GM18505 (cell line): ENCODE measurements at regions not wholly inside any gene's neighbourhood (a gene's known extent, or its start where the extent isn't known, plus 50 kb on each side); places are given as distances from the start of the nearest gene placed in this dataset.

Source experiments
- ATAC-seq: cut with Tn5 transposase; IDR thresholded peaks from one replicate; pipeline ENCODE4 v1.9.1; 2021; ENCODE audit not compliant: unreplicated experiment
- POLR2A ChIP-seq: IDR thresholded peaks from 4 replicates; pipeline ENCODE4 v1.6.1; 2011; ENCODE audit warnings: borderline replicate concordance; ENCODE audit not compliant: insufficient read depth, insufficient read length; ENCODE audit errors: extremely low read depth

DNA sequence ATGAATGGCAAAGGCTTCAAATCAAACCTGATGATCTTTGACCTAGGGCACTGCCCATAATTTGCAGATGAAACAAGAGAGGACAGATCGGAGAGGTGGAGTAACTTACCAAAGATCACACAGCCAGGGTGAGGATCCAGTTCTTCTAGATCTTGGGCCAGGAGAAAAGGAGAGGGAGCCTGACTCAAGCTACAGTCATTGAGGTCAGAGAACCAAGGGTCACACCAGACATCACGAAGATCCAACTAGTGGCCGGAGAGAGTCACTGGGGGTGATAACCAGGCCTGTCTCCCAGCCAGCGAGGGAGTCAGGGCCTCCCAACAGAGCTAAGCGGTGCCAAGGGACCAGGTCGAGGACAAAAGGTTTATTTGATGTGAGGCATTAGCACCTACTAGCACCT, 115.0 kb downstream of the RIPK4 start:
- TF ChIP-seq POLR2A = no peak
- no peak for ATAC-seq

DNA sequence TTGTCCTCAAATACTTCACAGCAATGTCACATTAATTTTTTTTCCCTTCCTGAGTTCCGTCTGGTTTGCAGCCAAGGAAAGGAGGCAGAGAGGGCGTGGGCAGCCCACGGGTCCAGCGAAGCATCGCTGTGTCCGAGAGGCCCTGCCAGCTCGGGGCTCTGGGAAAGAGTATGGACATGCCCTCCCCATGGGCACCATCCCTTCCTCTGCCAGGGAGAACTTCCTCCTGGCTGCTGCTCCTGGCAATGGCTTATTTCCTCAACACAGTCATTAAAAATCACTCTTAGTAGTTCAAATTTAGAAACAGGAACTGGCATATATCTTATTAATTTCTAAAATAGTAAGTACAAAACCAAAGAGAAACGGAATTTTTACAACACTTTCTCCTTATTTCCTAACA, 115.4 kb downstream of the RIPK4 start:
- ATAC-seq = no peak
- no peak for TF ChIP-seq POLR2A

DNA sequence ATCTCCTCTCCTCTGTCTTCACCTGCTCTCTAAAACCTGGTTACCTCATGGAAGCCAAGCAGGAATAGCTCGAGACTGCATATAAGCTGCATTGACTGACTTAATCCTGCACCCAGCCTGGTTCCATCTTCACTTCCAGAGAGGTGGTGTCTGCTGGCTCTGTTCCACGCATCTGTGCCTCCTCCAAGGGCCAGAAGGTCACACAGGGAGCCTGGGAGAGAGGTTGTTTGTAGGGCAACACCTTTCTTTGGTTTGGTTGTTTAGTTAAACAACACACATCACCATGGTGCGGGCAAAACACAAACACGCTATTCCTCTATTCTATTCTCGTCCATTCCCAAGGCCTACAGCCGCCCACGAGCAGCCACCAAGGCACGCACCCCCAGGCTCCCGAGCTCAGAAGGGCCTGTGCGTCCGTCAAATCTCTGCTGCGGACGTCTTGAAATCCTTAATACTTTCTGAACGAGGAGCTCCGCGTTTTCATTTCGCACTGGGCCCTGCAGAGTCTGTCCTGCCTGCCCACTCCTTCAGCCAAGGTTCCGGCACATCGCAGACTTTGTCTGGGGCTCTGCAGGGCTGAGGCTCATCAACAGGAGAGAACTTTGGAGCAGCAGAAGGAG, 116.2 kb downstream of the RIPK4 start:
- no peak for ATAC-seq

DNA sequence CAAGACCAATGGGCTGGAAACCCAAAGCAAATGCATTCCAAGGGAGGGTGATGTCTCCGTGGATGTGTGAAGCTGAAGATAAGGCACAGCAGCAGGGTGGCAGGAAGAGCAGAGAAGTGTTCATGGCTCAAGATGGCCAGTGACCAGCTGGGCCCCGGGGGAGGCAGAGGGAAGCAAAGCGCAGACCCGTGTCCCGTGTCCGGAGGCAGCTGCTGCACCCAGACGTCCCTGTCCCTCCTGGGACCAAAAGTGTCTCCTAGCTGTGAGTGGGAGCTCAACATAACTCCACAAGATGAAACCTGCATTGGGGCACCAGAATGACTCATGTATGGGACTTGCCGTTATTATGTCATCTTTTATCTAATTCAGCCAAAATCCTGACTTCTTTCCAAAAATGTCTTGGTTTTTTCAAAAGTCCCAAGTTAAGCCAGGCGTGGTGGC, 118.2 kb downstream of the RIPK4 start:
- TF ChIP-seq POLR2A = no peak
- no peak for ATAC-seq

More for the DNA sequence above, 116.2 kb downstream of the RIPK4 start:
- no peak for TF ChIP-seq POLR2A

DNA sequence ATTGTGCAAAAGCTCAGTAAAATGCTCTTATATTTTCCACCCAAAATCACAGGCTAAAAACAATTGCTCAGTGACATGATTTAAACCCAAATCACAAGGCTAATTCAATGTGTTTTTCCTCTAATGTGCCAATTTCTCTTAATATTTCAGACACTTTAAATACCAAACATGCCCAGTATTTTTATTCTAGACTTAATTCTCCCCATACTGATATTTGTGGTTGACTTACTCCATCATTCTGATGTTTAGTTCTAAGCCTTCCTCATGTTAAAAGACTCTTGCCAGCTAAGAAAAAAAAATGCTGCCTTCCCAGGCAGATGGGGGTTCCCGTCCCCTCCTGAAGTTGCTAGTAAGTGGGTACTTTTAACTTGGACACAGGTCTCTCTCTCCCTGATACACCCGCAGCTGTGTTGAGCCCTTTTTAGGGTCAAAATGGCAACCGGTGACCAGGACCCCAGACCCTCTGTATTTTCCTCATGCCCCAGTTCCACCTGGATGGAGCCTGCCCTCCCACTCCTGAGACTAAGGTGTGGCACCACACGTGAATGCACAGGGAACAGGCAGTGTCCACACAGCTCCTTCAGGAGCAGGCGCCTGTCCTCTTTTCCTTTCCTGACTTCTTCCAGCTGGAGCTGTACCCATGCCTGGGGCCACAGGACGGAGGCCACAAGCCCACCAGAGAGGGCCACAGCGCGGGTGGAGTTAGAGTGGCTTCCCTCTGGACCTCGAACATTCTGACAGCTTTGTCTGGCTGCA, 118.9 kb downstream of the RIPK4 start:
- no peak for ATAC-seq
- no peak for TF ChIP-seq POLR2A

DNA sequence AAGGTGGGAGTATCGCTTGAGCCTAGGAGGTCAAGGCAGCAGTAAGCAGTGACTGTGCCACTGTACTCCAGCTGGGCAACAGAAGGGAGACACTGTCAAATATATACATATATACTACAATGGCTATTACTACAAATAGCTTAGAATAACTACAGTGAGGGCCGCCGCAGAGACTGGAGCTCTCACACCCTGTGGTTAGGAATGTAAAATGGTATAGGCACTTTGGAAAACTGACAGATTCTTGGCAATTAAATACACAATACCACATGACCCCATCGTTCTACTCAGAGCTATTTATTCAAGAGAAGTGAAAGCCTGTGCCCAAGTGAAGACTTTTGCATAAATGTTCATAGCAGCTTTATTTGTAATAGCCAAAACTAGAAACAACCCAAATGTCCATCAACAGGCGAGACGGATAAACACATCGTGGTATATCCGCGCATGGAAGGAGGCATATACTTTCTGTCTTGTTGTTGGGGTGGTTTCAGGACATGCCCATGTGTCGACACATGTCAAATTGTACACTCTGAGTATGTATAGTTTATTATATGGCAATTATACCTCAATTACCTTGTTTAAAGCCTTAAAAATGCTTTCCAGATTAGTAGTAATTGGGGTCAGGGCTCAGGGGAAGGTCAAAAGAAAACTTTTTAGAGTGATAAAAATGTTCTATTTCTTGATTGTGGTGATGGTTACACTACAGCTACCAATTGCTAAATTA, 123.4 kb downstream of the RIPK4 start:
- no peak for ATAC-seq
- no peak for TF ChIP-seq POLR2A

GRCh38 chr21:41641821-41642701, 124.8 kb downstream of the RIPK4 start:
- no peak for ATAC-seq
- TF ChIP-seq POLR2A = no peak

- no peak for ATAC-seq
- no peak for TF ChIP-seq POLR2A
These were observed 125.4 kb downstream of the RIPK4 start for GRCh38 chr21:41641510-41641815.

GRCh38 chr21:41640748-41641509, 125.9 kb downstream of the RIPK4 start:
- no peak for TF ChIP-seq POLR2A

GRCh38 chr21:41639766-41640165, 127.1 kb downstream of the RIPK4 start:
- no peak for ATAC-seq
- no peak for TF ChIP-seq POLR2A

More at GRCh38 chr21:41640748-41641509, 125.9 kb downstream of the RIPK4 start:
- no peak for ATAC-seq

DNA sequence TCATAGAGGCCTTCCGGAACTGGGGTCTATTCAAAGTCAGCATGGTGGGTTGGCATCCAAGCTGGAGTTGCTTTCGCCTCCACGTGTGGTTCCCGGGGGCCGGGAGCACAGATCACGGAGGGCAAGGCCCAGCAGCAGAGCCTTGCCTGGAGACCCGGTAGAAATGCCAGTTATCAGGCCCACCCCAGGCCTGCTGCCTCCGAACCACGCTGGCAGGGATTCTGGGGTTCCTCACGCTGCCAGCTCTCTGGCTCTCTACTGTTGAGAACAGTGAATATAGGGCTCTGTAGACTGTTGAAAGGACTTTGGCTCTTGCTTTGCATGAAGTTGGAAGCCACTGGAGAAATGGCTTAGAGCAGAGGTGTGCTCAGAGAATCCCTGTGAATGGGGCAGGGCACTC, 127.5 kb downstream of the RIPK4 start:
- no peak for ATAC-seq
- TF ChIP-seq POLR2A = no peak

DNA sequence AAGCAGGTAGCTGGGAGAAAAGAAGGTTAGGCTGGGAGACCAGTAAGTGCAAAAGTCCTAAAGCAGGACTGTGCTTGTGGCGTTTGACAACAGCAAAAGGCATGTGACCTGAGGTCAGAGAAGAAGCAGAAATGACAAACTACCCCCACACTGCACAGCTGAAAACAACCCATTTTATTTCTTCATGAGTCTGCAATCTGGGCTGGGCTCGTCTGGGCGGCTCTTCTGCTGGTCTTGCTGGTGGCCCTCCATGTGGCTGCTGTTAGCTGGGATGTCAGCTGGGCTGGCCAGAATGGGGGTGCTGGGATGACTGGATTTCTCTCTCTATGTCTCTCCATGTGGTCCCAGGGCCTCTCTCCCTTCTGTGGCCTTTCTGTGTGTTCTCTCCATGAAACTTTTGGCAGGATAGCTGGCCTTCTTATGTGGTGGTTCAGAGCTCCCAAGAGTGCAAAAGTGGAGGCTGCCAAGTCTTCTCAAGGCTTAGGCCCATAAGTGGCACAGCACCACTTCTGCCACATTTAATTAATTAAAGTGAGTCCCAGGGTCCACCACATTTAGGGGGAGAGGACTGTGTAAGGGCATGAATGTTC, 128.6 kb downstream of the RIPK4 start:
- no peak for ATAC-seq
- TF ChIP-seq POLR2A = no peak

DNA sequence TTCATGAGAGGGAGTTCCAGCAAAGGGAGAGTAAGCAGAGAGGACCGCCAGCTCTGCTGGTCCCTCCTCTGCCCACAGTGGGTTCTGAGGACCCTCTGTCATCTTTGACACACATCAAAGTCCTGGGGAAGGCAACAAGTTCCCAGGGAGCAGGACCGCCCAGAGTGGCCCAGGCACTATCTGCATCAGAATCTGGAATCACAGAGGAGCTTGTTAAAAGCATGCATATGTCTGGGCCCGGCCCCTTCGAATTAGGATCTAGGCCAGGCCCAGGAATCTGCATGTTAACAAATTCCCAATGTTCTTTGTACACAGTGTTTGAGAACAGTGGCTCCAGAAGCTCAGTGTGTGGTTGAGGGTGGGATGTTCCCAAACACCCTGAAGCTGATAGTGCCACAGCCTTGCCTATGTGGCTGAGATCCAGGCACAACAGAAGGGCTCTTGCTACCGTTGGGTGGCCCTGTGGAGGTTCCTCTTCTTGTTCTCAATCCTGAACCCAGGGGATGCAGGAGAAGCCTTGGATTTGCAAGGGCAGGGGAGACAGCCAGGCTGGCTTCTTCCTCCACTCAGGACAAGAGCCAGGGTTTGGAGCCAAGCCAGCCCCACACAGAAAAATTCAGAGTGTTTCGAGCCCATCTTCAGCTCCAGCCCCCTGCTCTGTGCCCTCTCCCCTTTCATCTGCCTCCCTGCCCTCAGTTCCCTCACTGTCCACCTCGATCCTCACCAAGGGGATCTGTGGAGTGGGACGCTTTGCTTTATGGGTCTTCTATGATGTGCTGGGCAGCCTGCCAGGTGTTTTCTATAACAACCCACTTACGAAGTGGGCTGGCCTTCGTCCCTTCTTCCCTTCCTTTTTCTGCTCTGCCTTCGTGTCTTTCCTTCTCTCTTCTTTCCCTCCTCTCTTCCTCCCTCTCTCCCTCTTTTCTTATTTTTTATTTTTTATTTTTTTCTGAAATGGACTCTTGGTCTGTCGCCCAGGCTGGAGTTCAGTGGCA, 129.0 kb upstream of the TMPRSS2 start:
- no peak for ATAC-seq
- TF ChIP-seq POLR2A = no peak
